K562 (cell line): ENCODE measurements at regions not wholly inside any gene's neighbourhood (a gene's known extent, or its start where the extent isn't known, plus 50 kb on each side); places are given as distances from the start of the nearest gene placed in this dataset.

Experiments
- ATAC-seq: fragments of 200-7000 bp; cut with Tn5 transposase; 3 replicates; pipeline ENCODE4 v1.9.1; 2020; ENCODE audit warnings: moderate library complexity
- BruUV-seq: library from RNA; stranded (reverse); fragments of 400-500 nt; replicated peaks from 2 replicates; lab custom pipeline; 2021; lab: Mats Ljungman, UMichigan
- CTCF ChIA-PET: fragments of 300-600 bp; formaldehyde crosslinking; extraction: SDS; loops from one replicate; lab custom pipeline; 2021; ENCODE audit warnings: low intra/inter-chr PET ratio; lab: Yijun Ruan, JAX
- POLR2A ChIA-PET: fragments of 300-600, 350-650 bp; sonication (Branson Sonifier 250); formaldehyde crosslinking; extraction: SDS; loops from one replicate; lab custom pipeline; 2021; ENCODE audit warnings: antibody characterized with exemption, inconsistent platforms; lab: Yijun Ruan, JAX
- DNase-seq, 4 experiments: peaks; one replicate each; pipeline versions ENCODE4 v3.0.0 to v3.0.0-alpha.2; 2011 to 2018; ENCODE audit warnings: low spot score in 3 of 4, mixed read lengths in 3 of 4; ENCODE audit errors: extremely low read depth in 1 of 4
- FAIRE-seq: peaks from 2 replicates; lab custom pipeline; 2011; peaks lifted over from hg19 to GRCh38; lab: Jason Lieb, UNC
- H2AFZ ChIP-seq: 2 replicates; pipeline ENCODE4 v1.6.0; 2011; ENCODE audit warnings: low read depth, low read length, control low read depth, inconsistent platforms
- H3K27ac ChIP-seq: fragments of 200-600 bp; 3 replicates; pipeline ENCODE4 v1.8.0; 2011; ENCODE audit warnings: low read depth, mild to moderate bottlenecking, control low read depth, inconsistent platforms, low read length, moderate library complexity, mixed read lengths; ENCODE audit errors: extremely low read depth
- H3K27me3 ChIP-seq, 2 experiments: fragments of 300-600 bp in 1 of 2; 2 replicates in 1 of 2; 3 replicates in 1 of 2; pipeline versions ENCODE4 v1.6.0 to v1.8.0; 2011; ENCODE audit warnings: inconsistent platforms in 2 of 2, low read length in 2 of 2, mild to moderate bottlenecking in 1 of 2, mixed read lengths in 1 of 2, moderate library complexity in 1 of 2; ENCODE audit not compliant: control insufficient read depth in 2 of 2, insufficient read depth in 2 of 2
- H3K36me3 ChIP-seq: fragments of 300-600 bp; 3 replicates; pipeline ENCODE4 v1.8.0; 2011; ENCODE audit warnings: mild to moderate bottlenecking, low read length, inconsistent platforms; ENCODE audit not compliant: control insufficient read depth, insufficient read depth
- H3K4me1 ChIP-seq, 2 experiments: fragments of 200-600 bp in 1 of 2; replicated peaks in 1 of 2; 2 replicates in 1 of 2; 3 replicates in 1 of 2; pipeline versions ENCODE4 v1.5.1 to v1.8.0; 2011; ENCODE audit warnings: inconsistent platforms in 2 of 2, low read length in 2 of 2, mild to moderate bottlenecking in 1 of 2, mixed read lengths in 1 of 2, moderate library complexity in 1 of 2; ENCODE audit not compliant: control insufficient read depth in 2 of 2, insufficient read depth in 2 of 2
- H3K4me2 ChIP-seq: 2 replicates; pipeline ENCODE4 v1.6.1; 2011; ENCODE audit warnings: low read length, control low read depth, inconsistent platforms, mixed read lengths; ENCODE audit not compliant: insufficient read depth
- H3K4me3 ChIP-seq: fragments of 200-600 bp; sonication (generic), shearing (Covaris generic); 2 replicates; pipeline ENCODE4 v1.5.1; 2016; ENCODE audit warnings: control low read depth, inconsistent platforms
- H3K79me2 ChIP-seq: fragments of 200-600 bp; 3 replicates; pipeline ENCODE4 v1.8.0; 2011; ENCODE audit warnings: low read length, inconsistent platforms; ENCODE audit not compliant: control insufficient read depth, insufficient read depth
- H3K9ac ChIP-seq, 2 experiments: 2 replicates each; pipeline versions ENCODE4 v1.6.0 to v1.6.1; 2011; ENCODE audit warnings: low read depth in 2 of 2, low read length in 2 of 2, control low read depth in 1 of 2, inconsistent platforms in 1 of 2, mild to moderate bottlenecking in 1 of 2, mixed read lengths in 1 of 2; ENCODE audit not compliant: insufficient read depth in 1 of 2
- H3K9me1 ChIP-seq: one replicate; pipeline ENCODE4 v1.6.0; 2011; ENCODE audit warnings: inconsistent platforms, mild to moderate bottlenecking, low read length, moderate library complexity; ENCODE audit not compliant: control insufficient read depth, insufficient read depth
- H3K9me3 ChIP-seq: replicated peaks from 2 replicates; pipeline ENCODE4 v1.5.1; 2011; ENCODE audit warnings: low read depth, low read length, inconsistent platforms; ENCODE audit not compliant: control insufficient read depth, insufficient read depth
- H4K20me1 ChIP-seq: replicated peaks from 2 replicates; pipeline ENCODE4 v1.6.1; 2011; ENCODE audit warnings: low read length, inconsistent platforms, mixed read lengths; ENCODE audit not compliant: control insufficient read depth, insufficient read depth
- BRD4 ChIP-seq: fragments of 200-600 bp; sonication (generic); IDR thresholded peaks from 2 replicates; pipeline ENCODE4 v1.6.1; 2017; ENCODE audit warnings: inconsistent platforms
- ELF2 ChIP-seq: fragments of 250-450 bp; sonication (Bioruptor Pico); IDR thresholded peaks from 2 replicates; pipeline ENCODE4 v1.5.0; 2021; ENCODE audit warnings: mild to moderate bottlenecking
- FOXM1 ChIP-seq, 2 experiments: fragments of 450-650 bp in 1 of 2; sonication (generic) in 1 of 2; formaldehyde crosslinking in 1 of 2; IDR thresholded peaks; 2 replicates each; pipeline versions ENCODE4 v1.6.1 to v1.9.0; 2017 to 2022; ENCODE audit warnings: low read depth in 2 of 2, mild to moderate bottlenecking in 2 of 2, missing genetic modification reagents in 1 of 2, moderate library complexity in 1 of 2
- FOXP4 ChIP-seq: sonication (generic); formaldehyde crosslinking; IDR thresholded peaks from 2 replicates; pipeline ENCODE4 v1.8.0; 2022; ENCODE audit warnings: mild to moderate bottlenecking, missing genetic modification reagents, borderline replicate concordance
- HDAC8 ChIP-seq: fragments of 450-650 bp; IDR thresholded peaks from 2 replicates; pipeline ENCODE4 v1.6.1; 2016; ENCODE audit warnings: mild to moderate bottlenecking, missing genetic modification characterization, moderate library complexity, missing compliant biosample characterization
- MAFF ChIP-seq: IDR thresholded peaks from 2 replicates; pipeline ENCODE4 v1.6.1; 2012; ENCODE audit warnings: low read length, improper control_type of control experiment
- MYC ChIP-seq, 2 experiments: fragments of 250-450 bp in 1 of 2; sonication (Bioruptor Pico) in 1 of 2; IDR thresholded peaks; 2 replicates each; pipeline versions ENCODE4 v1.5.1 to v1.6.1; 2012 to 2021; ENCODE audit warnings: low read depth in 2 of 2, borderline replicate concordance in 1 of 2, improper control_type of control experiment in 1 of 2, low read length in 1 of 2, mild to moderate bottlenecking in 1 of 2, moderate library complexity in 1 of 2
- NBN ChIP-seq: fragments of 450-650 bp; IDR thresholded peaks from 2 replicates; pipeline ENCODE4 v1.6.1; 2016; ENCODE audit warnings: low read depth, mild to moderate bottlenecking
- NR3C1 ChIP-seq: sonication (generic); formaldehyde crosslinking; IDR thresholded peaks from 2 replicates; pipeline ENCODE4 v1.8.1; 2022; ENCODE audit warnings: missing genetic modification reagents
- PHF8 ChIP-seq: fragments of 200-600 bp; sonication (generic); IDR thresholded peaks from 2 replicates; pipeline ENCODE4 v1.6.1; 2012; ENCODE audit warnings: mixed run types, mild to moderate bottlenecking, inconsistent platforms, low read length, moderate library complexity, borderline replicate concordance
- SMARCA4 ChIP-seq: fragments of 450-650 bp; IDR thresholded peaks from 2 replicates; pipeline ENCODE4 v1.6.1; 2016
- TGIF2 ChIP-seq: sonication (generic); formaldehyde crosslinking; IDR thresholded peaks from 2 replicates; pipeline ENCODE4 v1.8.1; 2022; ENCODE audit warnings: mild to moderate bottlenecking, missing genetic modification reagents, moderate library complexity
- XRCC3 ChIP-seq: fragments of 450-650 bp; IDR thresholded peaks from 2 replicates; pipeline ENCODE4 v1.6.1; 2017; ENCODE audit warnings: mild to moderate bottlenecking, moderate library complexity
- ZC3H4 ChIP-seq: sonication (generic); formaldehyde crosslinking; IDR thresholded peaks from 2 replicates; pipeline ENCODE4 v1.9.0; 2021; ENCODE audit warnings: missing genetic modification reagents, borderline replicate concordance
- ZFP91 ChIP-seq: sonication (generic); formaldehyde crosslinking; IDR thresholded peaks from 2 replicates; pipeline ENCODE4 v1.8.0; 2022; ENCODE audit warnings: mild to moderate bottlenecking, missing genetic modification reagents
- ZKSCAN1 ChIP-seq: fragments of 150-350 bp; IDR thresholded peaks from 2 replicates; pipeline ENCODE4 v1.6.1; 2016; ENCODE audit warnings: low read depth, low read length
- ZNF232 ChIP-seq: sonication (generic); formaldehyde crosslinking; IDR thresholded peaks from 2 replicates; pipeline ENCODE4 v1.8.0; 2022; ENCODE audit warnings: mild to moderate bottlenecking, missing genetic modification reagents
- ZNF311 ChIP-seq: fragments of 250-450 bp; sonication (Bioruptor Pico); IDR thresholded peaks from 2 replicates; pipeline ENCODE4 v1.4.0; 2020; ENCODE audit warnings: mild to moderate bottlenecking, moderate library complexity
- ZNF778 ChIP-seq: fragments of 450-650 bp; formaldehyde crosslinking; IDR thresholded peaks from 2 replicates; pipeline ENCODE4 v1.4.0; 2020; ENCODE audit warnings: mild to moderate bottlenecking, moderate library complexity
- WGBS: fragments of 100-300 bp; shearing (Covaris generic); methylation state at CpG from one replicate; pipeline ENCODE4 v1.1.6; 2016; ENCODE audit warnings: low coverage, mixed read lengths; ENCODE audit not compliant: insufficient coverage; ENCODE audit errors: missing lambda C conversion rate; 5-methylcytosine and 5-hydroxymethylcytosine counted together
- in situ Hi-C: fragments of 300-500 bp; cut with MboI; formaldehyde crosslinking; loops from 4 replicates; pipeline ENCODE4 v1.15.0; 2018; ENCODE audit warnings: inconsistent platforms, mixed read lengths
- intact Hi-C: fragments of 100-400 bp; cut with micrococcal nuclease; formaldehyde crosslinking; loops from 2 replicates; pipeline ENCODE4 v1.14.2; 2022
- TF ChIP-seq, protein P1 (sequence below): sonication (generic); formaldehyde crosslinking; IDR thresholded peaks from 2 replicates; pipeline ENCODE4 v1.8.0; 2022; ENCODE audit warnings: mild to moderate bottlenecking, missing genetic modification reagents

- TF ChIP-seq, protein P1, sequence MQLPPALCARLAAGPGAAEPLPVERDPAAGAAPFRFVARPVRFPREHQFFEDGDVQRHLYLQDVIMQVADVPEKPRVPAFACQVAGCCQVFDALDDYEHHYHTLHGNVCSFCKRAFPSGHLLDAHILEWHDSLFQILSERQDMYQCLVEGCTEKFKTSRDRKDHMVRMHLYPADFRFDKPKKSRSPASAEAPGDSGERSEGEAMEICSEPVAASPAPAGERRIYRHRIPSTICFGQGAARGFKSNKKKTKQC (CRISPR knock-in tag): no peak
Measured at GRCh38 chr15:29589975-29590374, 232.3 kb downstream of the TJP1 start (continued).

DNA sequence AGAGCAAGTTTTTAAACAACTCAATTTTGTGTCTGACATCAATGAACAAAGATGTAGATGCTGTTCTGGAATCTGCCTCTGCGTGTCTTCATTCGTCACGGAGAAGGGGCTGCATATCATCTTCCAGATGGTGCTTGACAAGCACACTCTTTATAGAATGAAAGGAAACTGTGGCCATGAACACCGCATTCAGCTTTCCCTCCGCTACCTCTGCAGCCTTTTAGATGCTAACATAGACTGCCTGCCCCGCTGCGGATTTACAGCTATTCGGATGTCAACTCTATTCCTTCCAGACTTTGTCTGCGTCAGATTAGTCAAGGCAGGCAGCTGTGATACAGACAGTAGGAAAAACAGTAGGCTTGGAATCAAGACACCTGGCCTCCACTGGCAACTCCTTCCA is 232.9 kb downstream of the TJP1 start:
- Histone ChIP-seq H3K9ac (no peak overlapping the region), H3K27me3 (peaks cover 0 to 7% of the 10 kb centered on the region in 2 experiments; a peak in 2 of 5 replicates), H3K27ac (no peak overlapping the region), H3K9me3 (no peaks in the 10 kb centered on the region), H3K4me2 (no peak overlapping the region), H4K20me1 (no peaks in the 10 kb centered on the region), H3K4me3 (no peak overlapping the region), H3K9me1 (no peaks in the 10 kb centered on the region), H2AFZ (no peak overlapping the region), H3K4me1 (no peaks in the 10 kb centered on the region), H3K79me2 (no peaks in the 10 kb centered on the region), H3K36me3 (no peaks in the 10 kb centered on the region)
- no peak for DNase-seq
- in situ Hi-C loops (no loop called here), intact Hi-C loops (no loop called here)
- POLR2A ChIA-PET: no interaction called here
- FAIRE-seq: no peak
- no peak for ATAC-seq
- WGBS: 0% methylated on average over 9 of the region's 9 CpGs
- no TSS peak for BruUV-seq
- CTCF ChIA-PET: no interaction called here
- TF ChIP-seq HDAC8 (no peak), NR3C1 (CRISPR knock-in tag) (no peak), FOXM1 (IDR thresholded peaks at IDR 0.05; ENCODE audit: low read depth) (no peak), FOXM1 (CRISPR knock-in tag; IDR thresholded peaks at IDR 0.05; ENCODE audit: low read depth) (no peak), MYC (IDR thresholded peaks at IDR 0.05; ENCODE audit: low read depth, low read length) (no peak), MYC (CRISPR knock-in tag; IDR thresholded peaks at IDR 0.05; ENCODE audit: borderline replicate concordance, low read depth) (no peak), PHF8 (no peak), MAFF (no peak), SMARCA4 (no peak), ZFP91 (CRISPR knock-in tag) (no peak), FOXP4 (no peak), ZKSCAN1 (no peak), ZNF232 (CRISPR knock-in tag) (no peak), ELF2 (no peak), ZNF311 (no peak), NBN (no peak), ZC3H4 (CRISPR knock-in tag) (no peak), BRD4 (no peak), XRCC3 (no peak), TGIF2 (CRISPR knock-in tag) (no peak), ZNF778 (CRISPR knock-in tag) (no peak)
